Uterus (tissue), 3 donors: ENCODE measurements at regions not wholly inside any gene's neighbourhood (a gene's known extent, or its start where the extent isn't known, plus 50 kb on each side); places are given as distances from the start of the nearest gene placed in this dataset.
"Not testable (repeated sequence)": the region's sequence is repeated elsewhere in the genome, so short reads cannot be mapped to it uniquely, and the experiment has no call there.

Experiments used
- DNase-seq, 2 donors: peaks; one replicate each; pipeline ENCODE4 v3.0.0-alpha.2; 2019 to 2020
- H3K27ac ChIP-seq, 2 donors: fragments of 200-600 bp; sonication (generic); 1 replicate in 1 of 2; 2 replicates in 1 of 2; pipeline ENCODE4 v1.5.1; 2016 to 2018
- H3K27me3 ChIP-seq, 2 donors: fragments of 200-600 bp; sonication (generic); one replicate each; pipeline ENCODE4 v1.5.1; 2018 to 2019; ENCODE audit warnings: control low read depth in 1 of 2
- H3K36me3 ChIP-seq, 2 donors: fragments of 200-600 bp; sonication (generic); one replicate each; pipeline ENCODE4 v1.5.1; 2019; ENCODE audit warnings: control low read depth in 1 of 2
- H3K4me1 ChIP-seq, 2 donors: fragments of 200-600 bp; sonication (generic); one replicate each; pipeline ENCODE4 v1.5.1; 2018 to 2019; ENCODE audit warnings: control low read depth in 1 of 2
- H3K4me3 ChIP-seq, 2 donors: fragments of 200-600 bp; sonication (generic); 1 replicate in 1 of 2; 2 replicates in 1 of 2; pipeline ENCODE4 v1.5.1; 2018 to 2019; ENCODE audit warnings: mild to moderate bottlenecking in 1 of 2
- H3K9me3 ChIP-seq, 2 donors: fragments of 200-600 bp; sonication (generic); one replicate each; pipeline ENCODE4 v1.5.1; 2019; ENCODE audit warnings: control low read depth in 1 of 2
- POLR2A ChIP-seq, 2 donors: fragments of 450-650 bp; IDR thresholded peaks; one replicate each; pipeline ENCODE4 v1.6.1; 2016; ENCODE audit warnings: antibody characterized with exemption in 2 of 2, mild to moderate bottlenecking in 1 of 2, moderate library complexity in 1 of 2
- intact Hi-C: fragments of 100-400 bp; cut with DNase I; formaldehyde crosslinking; loops from one replicate; pipeline ENCODE4 v1.15.1; 2023; ENCODE audit warnings: low total_unique reads
- TF ChIP-seq, protein P1 (sequence below), 4 experiments: fragments of 200-600 bp in 2 of 4; fragments of 450-650 bp in 2 of 4; sonication (generic) in 2 of 4; IDR thresholded peaks; one replicate each; pipeline ENCODE4 v1.5.1; 2016 to 2019; ENCODE audit warnings: antibody characterized with exemption in 4 of 4, mild to moderate bottlenecking in 2 of 4, moderate library complexity in 1 of 4
- donor health status: DM: yes; HTN: yes; CAD: no.

DNA sequence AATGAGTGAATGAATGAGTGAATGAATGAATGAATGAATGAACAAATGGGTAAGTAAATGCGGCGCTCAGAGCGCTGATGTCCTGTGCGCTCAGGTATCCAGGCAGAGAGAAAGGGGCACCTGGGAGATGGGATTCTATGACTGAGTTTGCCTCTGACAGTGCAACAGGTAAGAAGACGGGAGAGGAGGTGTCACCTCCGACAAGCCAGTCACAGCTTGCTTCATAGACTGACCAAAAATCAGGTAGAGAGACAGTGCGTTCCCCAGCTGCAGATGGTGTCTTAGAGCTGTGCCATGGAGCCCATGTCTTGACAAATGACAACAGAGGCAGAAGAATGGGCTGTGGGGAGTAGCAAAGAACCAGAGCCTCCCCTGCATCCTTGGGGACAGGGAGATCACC, 327.3 kb downstream of the FGFR2 start:
- H3K27me3 ChIP-seq = no peaks in the 10 kb centered on the region
- DNase-seq = no peak
- no peaks in the 10 kb centered on the region for H3K4me1 ChIP-seq
- H3K4me3 ChIP-seq = no peak overlapping the region
- no peaks in the 10 kb centered on the region for H3K9me3 ChIP-seq
- intact Hi-C loops = no loop called here
- H3K36me3 ChIP-seq = no peaks in the 10 kb centered on the region
- no peak for TF ChIP-seq POLR2A (IDR thresholded peaks at IDR 0.05)
- TF ChIP-seq, protein P1, sequence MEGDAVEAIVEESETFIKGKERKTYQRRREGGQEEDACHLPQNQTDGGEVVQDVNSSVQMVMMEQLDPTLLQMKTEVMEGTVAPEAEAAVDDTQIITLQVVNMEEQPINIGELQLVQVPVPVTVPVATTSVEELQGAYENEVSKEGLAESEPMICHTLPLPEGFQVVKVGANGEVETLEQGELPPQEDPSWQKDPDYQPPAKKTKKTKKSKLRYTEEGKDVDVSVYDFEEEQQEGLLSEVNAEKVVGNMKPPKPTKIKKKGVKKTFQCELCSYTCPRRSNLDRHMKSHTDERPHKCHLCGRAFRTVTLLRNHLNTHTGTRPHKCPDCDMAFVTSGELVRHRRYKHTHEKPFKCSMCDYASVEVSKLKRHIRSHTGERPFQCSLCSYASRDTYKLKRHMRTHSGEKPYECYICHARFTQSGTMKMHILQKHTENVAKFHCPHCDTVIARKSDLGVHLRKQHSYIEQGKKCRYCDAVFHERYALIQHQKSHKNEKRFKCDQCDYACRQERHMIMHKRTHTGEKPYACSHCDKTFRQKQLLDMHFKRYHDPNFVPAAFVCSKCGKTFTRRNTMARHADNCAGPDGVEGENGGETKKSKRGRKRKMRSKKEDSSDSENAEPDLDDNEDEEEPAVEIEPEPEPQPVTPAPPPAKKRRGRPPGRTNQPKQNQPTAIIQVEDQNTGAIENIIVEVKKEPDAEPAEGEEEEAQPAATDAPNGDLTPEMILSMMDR (IDR thresholded peaks at IDR 0.05) = no peak
- H3K27ac ChIP-seq = no peak overlapping the region

DNA sequence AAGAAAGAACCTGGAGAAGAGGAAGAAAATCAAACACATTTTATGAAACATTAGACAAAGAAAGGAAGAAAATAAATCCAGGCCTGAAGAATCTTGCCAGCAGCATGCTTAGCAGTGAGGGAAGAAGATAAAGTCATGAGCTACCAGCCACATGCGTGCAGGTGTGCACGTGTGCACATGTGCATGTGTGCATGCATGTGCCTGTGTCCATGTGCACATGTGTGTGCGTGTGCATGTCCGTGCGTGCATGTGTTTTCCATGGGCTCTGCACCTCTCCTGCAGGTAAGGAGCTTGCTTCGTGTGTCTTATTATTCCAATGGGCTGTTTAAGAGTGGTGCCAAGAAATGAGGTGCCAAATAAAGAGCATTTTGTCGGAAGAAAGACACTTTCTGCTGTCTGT, 322.2 kb downstream of the FGFR2 start:
- Histone ChIP-seq H3K36me3 (no peaks in the 10 kb centered on the region), H3K9me3 (no peaks in the 10 kb centered on the region), H3K4me3 (no peak overlapping the region), H3K27ac (no peak overlapping the region), H3K4me1 (no peaks in the 10 kb centered on the region), H3K27me3 (no peaks in the 10 kb centered on the region)
- TF ChIP-seq POLR2A (IDR thresholded peaks at IDR 0.05) = no peak
- TF ChIP-seq, protein P1 (IDR thresholded peaks at IDR 0.05) = no peak
- no peak for DNase-seq
- intact Hi-C loops = no loop called here

DNA sequence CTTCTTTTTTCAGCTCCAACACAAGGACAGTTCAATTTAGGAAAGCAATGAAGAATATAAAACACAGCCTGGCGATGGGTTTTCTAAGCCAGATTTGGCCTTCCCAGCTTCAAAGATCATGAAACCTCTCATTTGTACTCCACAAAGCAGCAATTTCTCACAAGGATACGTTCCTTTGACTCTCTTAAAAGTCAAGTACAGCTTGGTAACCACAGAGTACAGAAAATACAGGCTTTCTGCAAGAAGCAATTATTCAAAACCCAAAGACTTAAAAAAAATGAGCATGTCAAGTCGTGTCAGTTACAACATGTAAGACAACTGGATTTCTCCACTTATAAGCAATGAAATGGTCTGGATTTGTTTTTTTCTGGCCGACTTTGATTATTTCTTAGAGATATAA, 321.4 kb downstream of the FGFR2 start:
- no peak for DNase-seq
- TF ChIP-seq, protein P1 (IDR thresholded peaks at IDR 0.05) = no peak
- TF ChIP-seq POLR2A (IDR thresholded peaks at IDR 0.05) = no peak
- Histone ChIP-seq H3K36me3 (no peaks in the 10 kb centered on the region), H3K9me3 (no peaks in the 10 kb centered on the region), H3K4me3 (no peak overlapping the region), H3K27ac (no peak overlapping the region), H3K4me1 (no peaks in the 10 kb centered on the region), H3K27me3 (no peaks in the 10 kb centered on the region)
- intact Hi-C loops = no loop called here

GRCh38 chr10:121278386-121278785, 319.9 kb downstream of the FGFR2 start:
- H3K4me1 ChIP-seq, DNase-seq, H3K27me3 ChIP-seq, H3K36me3 ChIP-seq, H3K9me3 ChIP-seq, H3K27ac ChIP-seq, H3K4me3 ChIP-seq, intact Hi-C loops: not testable (repeated sequence)

- no peaks in the 10 kb centered on the region for H3K36me3 ChIP-seq
- H3K27me3 ChIP-seq = no peaks in the 10 kb centered on the region
- intact Hi-C loops = no loop called here
- peaks cover 0 to 6% of the 10 kb centered on the region in 2 donors for H3K4me1 ChIP-seq
- H3K27ac ChIP-seq = no peak overlapping the region
- H3K4me3 ChIP-seq = no peak overlapping the region
- no peak for DNase-seq
- TF ChIP-seq, protein P1 (IDR thresholded peaks at IDR 0.05) = no peak
- TF ChIP-seq POLR2A (IDR thresholded peaks at IDR 0.05) = no peak
- no peaks in the 10 kb centered on the region for H3K9me3 ChIP-seq
Observed at GRCh38 chr10:121281576-121281975, 316.7 kb downstream of the FGFR2 start.

- Histone ChIP-seq H3K27ac (no peak overlapping the region), H3K4me3 (no peak overlapping the region), H3K27me3 (no peaks in the 10 kb centered on the region), H3K4me1 (peaks cover 0 to 6% of the 10 kb centered on the region in 2 donors), H3K36me3 (no peaks in the 10 kb centered on the region), H3K9me3 (no peaks in the 10 kb centered on the region)
- DNase-seq = no peak
- intact Hi-C loops = no loop called here
- TF ChIP-seq, protein P1 (IDR thresholded peaks at IDR 0.05) = no peak
- TF ChIP-seq POLR2A (IDR thresholded peaks at IDR 0.05) = no peak
Observed at GRCh38 chr10:121282264-121282663, 316.0 kb downstream of the FGFR2 start.
